ENCODE measurements at regions not wholly inside any gene's neighbourhood (a gene's known extent, or its start where the extent isn't known, plus 50 kb on each side); places are given as distances from the start of the nearest gene placed in this dataset.

DNA sequence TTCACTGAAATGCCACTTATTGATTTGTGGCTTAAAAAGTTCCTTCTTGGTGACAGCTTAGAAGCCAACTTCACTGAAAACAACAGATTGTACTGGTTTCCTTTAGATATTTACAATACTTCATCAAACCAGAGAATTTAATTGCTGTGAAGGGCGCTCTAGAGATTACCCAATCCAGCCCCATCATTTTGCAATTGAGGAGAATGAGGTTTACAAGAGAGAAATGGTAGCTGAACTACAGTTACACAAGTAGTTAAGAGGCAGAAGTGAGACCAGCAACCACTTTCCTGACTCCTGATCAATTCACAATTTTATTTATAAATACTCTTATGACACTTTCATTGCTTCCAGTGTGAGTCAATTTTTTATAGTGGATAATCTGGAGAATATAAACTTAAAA lies 103.5 kb upstream of the APC start:
- Histone ChIP-seq H3K4me1 (replicated peaks) (no peaks in the 10 kb centered on the region), H3K4me3 (no peak overlapping the region), H3K27me3 (replicated peaks; ENCODE audit: insufficient read depth) (no peaks in the 10 kb centered on the region), H3K9me3 (no peaks in the 10 kb centered on the region), H3K36me3 (no peaks in the 10 kb centered on the region), H3K27ac (no peak overlapping the region)
- 83% methylated on average over 1 of the region's 1 CpG for WGBS
- intact Hi-C loops (cut with DNase I) = no loop called here
- no peak for DNase-seq (ENCODE audit: low spot score)
- TF ChIP-seq POLR2AphosphoS5 (IDR thresholded peaks at IDR 0.05) = no peak
- no peak for TF ChIP-seq POLR2A (IDR thresholded peaks at IDR 0.05)
- TF ChIP-seq, protein P1, sequence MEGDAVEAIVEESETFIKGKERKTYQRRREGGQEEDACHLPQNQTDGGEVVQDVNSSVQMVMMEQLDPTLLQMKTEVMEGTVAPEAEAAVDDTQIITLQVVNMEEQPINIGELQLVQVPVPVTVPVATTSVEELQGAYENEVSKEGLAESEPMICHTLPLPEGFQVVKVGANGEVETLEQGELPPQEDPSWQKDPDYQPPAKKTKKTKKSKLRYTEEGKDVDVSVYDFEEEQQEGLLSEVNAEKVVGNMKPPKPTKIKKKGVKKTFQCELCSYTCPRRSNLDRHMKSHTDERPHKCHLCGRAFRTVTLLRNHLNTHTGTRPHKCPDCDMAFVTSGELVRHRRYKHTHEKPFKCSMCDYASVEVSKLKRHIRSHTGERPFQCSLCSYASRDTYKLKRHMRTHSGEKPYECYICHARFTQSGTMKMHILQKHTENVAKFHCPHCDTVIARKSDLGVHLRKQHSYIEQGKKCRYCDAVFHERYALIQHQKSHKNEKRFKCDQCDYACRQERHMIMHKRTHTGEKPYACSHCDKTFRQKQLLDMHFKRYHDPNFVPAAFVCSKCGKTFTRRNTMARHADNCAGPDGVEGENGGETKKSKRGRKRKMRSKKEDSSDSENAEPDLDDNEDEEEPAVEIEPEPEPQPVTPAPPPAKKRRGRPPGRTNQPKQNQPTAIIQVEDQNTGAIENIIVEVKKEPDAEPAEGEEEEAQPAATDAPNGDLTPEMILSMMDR (IDR thresholded peaks at IDR 0.05) = no peak

DNA sequence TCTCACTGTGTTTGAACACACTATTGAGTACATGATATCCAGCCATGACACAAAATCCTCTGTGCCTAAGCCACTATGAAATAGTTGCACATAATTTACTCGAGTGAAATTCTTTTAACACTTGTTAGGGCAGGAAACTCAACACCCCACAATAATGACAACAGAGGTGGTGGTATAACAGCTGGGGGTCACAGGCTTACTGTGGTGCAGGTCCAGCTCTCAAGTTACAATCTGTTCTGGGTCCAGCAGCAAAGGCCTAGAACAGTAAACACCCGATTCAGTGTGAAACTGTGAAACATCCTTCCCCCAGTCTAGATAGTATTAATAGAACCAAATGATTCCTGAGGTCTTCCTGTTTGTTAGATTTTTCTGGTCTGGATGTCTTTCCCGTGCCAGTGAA lies 102.9 kb upstream of the APC start:
- no peak overlapping the region for H3K27ac ChIP-seq
- H3K36me3 ChIP-seq = no peaks in the 10 kb centered on the region
- no peak for DNase-seq (ENCODE audit: low spot score)
- H3K9me3 ChIP-seq = no peaks in the 10 kb centered on the region
- 64% methylated on average over 3 of the region's 3 CpGs for WGBS
- no peak overlapping the region for H3K4me3 ChIP-seq
- H3K27me3 ChIP-seq (replicated peaks; ENCODE audit: insufficient read depth) = no peaks in the 10 kb centered on the region
- no peaks in the 10 kb centered on the region for H3K4me1 ChIP-seq (replicated peaks)
- TF ChIP-seq POLR2A (IDR thresholded peaks at IDR 0.05) = no peak
- TF ChIP-seq, protein P1 (IDR thresholded peaks at IDR 0.05) = no peak
- no peak for TF ChIP-seq POLR2AphosphoS5 (IDR thresholded peaks at IDR 0.05)
- intact Hi-C loops (cut with DNase I) = no loop called here

DNA sequence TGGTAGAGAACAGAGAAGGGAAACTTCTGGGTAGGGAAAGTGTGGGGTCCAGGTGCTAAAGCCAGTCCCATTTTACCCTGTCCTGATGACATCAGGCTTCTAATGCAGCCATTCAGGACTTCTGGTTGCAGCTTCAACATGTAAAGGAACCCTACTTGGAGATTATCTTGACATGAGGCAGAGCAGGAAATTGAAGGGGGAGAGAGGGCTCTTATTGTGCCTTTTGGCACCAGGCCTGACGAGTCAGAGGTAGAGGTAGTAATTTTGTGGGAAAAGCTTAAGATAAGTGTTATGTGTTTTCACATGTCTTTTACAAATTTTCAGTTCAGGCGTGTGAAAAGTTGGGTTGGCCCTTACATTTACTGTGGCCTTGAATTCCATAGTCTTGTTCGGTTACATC lies 102.4 kb upstream of the APC start:
- Histone ChIP-seq H3K9me3 (no peaks in the 10 kb centered on the region), H3K36me3 (no peaks in the 10 kb centered on the region), H3K27ac (no peak overlapping the region), H3K27me3 (replicated peaks; ENCODE audit: insufficient read depth) (no peaks in the 10 kb centered on the region), H3K4me3 (no peak overlapping the region), H3K4me1 (replicated peaks) (no peaks in the 10 kb centered on the region)
- TF ChIP-seq, protein P1 (IDR thresholded peaks at IDR 0.05) = no peak
- TF ChIP-seq POLR2A (IDR thresholded peaks at IDR 0.05) (no peak), POLR2AphosphoS5 (IDR thresholded peaks at IDR 0.05) (no peak)
- no peak for DNase-seq (ENCODE audit: low spot score)
- 78% methylated on average over 3 of the region's 3 CpGs for WGBS
- intact Hi-C loops (cut with DNase I) = no loop called here

DNA sequence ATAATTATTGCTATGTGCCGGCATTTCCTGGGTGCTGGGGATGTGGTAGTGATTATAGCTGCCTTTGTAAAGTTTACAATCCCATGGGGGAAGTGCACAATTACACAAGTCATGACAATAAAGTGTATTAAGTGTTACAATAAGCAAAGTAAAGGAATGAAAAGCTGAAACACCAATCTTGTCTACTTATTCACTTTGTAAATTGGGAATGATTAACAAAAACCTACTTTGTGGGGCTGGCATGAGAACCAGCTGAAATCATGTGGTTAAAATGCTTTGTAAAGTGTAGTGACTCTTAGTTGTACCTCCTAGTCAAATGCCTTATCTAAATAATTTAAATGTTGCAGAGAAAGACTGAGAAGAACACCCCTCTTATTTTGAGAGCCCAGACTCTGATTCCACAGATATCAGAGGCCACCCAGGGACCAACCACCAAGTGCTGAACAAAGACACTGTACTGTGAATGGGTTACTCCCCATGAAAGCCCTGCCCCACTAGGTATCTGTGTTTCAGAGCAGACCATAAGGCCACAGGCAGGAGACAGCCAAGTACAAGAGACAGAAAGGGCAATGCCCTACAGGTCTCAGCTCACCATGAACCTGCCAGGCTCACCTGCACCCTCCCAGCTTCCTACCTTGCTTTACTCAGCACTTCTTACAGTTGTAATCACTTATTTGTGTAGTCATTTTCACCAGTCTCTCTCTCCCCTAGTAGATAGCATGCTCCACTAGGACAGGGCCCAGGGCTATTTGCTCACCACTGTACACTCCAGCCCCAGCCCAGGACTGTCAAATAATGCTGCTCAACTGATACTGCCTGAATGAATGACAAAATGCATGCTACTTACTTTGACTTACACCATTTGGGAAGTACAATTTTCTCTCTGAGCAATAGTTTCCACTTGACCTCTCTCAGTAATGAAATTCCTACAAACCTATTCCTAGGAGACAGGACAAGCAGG lies 101.6 kb upstream of the APC start:
- Histone ChIP-seq H3K4me1 (replicated peaks) (no peaks in the 10 kb centered on the region), H3K4me3 (no peak overlapping the region), H3K36me3 (no peaks in the 10 kb centered on the region), H3K9me3 (no peaks in the 10 kb centered on the region), H3K27me3 (replicated peaks; ENCODE audit: insufficient read depth) (no peaks in the 10 kb centered on the region), H3K27ac (no peak overlapping the region)
- TF ChIP-seq POLR2A (IDR thresholded peaks at IDR 0.05) (no peak), POLR2AphosphoS5 (IDR thresholded peaks at IDR 0.05) (no peak)
- TF ChIP-seq, protein P1 (IDR thresholded peaks at IDR 0.05) = no peak
- DNase-seq (ENCODE audit: low spot score) = no peak
- intact Hi-C loops (cut with DNase I) = no loop called here
- 68% methylated on average over 1 of the region's 1 CpG for WGBS

DNA sequence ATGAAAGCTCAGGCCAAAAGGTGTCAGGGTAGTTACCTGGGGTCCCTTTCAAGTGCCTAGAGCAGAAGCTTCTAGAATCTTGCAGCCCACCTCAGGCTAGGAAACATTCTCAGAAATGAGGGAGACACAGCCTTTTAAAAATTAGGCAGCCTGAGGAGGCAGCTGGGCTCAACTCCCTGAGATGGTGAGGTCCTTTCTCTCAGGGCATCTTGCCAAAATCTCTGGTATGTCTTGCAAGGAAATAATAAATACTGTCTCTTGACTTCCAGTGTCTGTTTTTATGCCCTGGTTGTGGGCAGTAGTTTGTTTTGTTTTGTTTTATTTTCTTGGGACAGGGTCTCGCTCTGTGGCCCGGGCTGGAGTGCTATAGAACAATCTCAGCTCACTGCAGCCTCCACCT lies 100.9 kb upstream of the APC start:
- DNase-seq (ENCODE audit: low spot score) = no peak
- TF ChIP-seq POLR2AphosphoS5 (IDR thresholded peaks at IDR 0.05) (no peak), POLR2A (IDR thresholded peaks at IDR 0.05) (no peak)
- TF ChIP-seq, protein P1 (IDR thresholded peaks at IDR 0.05) = no peak
- H3K4me1 ChIP-seq (replicated peaks) = no peaks in the 10 kb centered on the region
- WGBS = 79% methylated on average over 2 of the region's 2 CpGs
- no peak overlapping the region for H3K4me3 ChIP-seq
- intact Hi-C loops (cut with DNase I) = no loop called here
- no peaks in the 10 kb centered on the region for H3K36me3 ChIP-seq
- no peaks in the 10 kb centered on the region for H3K9me3 ChIP-seq
- no peak overlapping the region for H3K27ac ChIP-seq
- no peaks in the 10 kb centered on the region for H3K27me3 ChIP-seq (replicated peaks; ENCODE audit: insufficient read depth)

Data from prostate gland (tissue), 2 donors.